Testis (tissue), 2 donors: ENCODE measurements at regions not wholly inside any gene's neighbourhood (a gene's known extent, or its start where the extent isn't known, plus 50 kb on each side); places are given as distances from the start of the nearest gene placed in this dataset.

ENCODE experiments used
- CTCF ChIP-seq, 3 experiments: fragments of 450-650 bp in 2 of 3; fragments of 200-600 bp in 1 of 3; sonication (generic) in 1 of 3; IDR thresholded peaks; one replicate each; pipeline ENCODE4 v1.5.1; 2016 to 2019; ENCODE audit warnings: antibody characterized with exemption in 3 of 3, mild to moderate bottlenecking in 2 of 3, moderate library complexity in 1 of 3
- POLR2A ChIP-seq: fragments of 450-650 bp; IDR thresholded peaks from one replicate; pipeline ENCODE4 v1.6.1; 2017; ENCODE audit warnings: antibody characterized with exemption, mild to moderate bottlenecking, moderate library complexity

GRCh38 chr10:123398180-123398591, 244.0 kb downstream of the BUB3 start:
- TF ChIP-seq CTCF (IDR thresholded peaks at IDR 0.05) (no peak), POLR2A (no peak)
